DND-41 (cell line): ENCODE measurements at regions not wholly inside any gene's neighbourhood (a gene's known extent, or its start where the extent isn't known, plus 50 kb on each side); places are given as distances from the start of the nearest gene placed in this dataset.

ENCODE experiments used
- ATAC-seq: fragments of 200-7000 bp; cut with Tn5 transposase; 3 replicates; pipeline ENCODE4 v1.9.1; 2021; ENCODE audit warnings: low read depth; ENCODE audit not compliant: insufficient read depth
- DNase-seq: peaks from one replicate; pipeline ENCODE4 v3.0.0-alpha.2; 2020
- H2AFZ ChIP-seq: 2 replicates; pipeline ENCODE4 v1.6.0; 2012; ENCODE audit warnings: low read depth, low read length
- H3K27ac ChIP-seq: 2 replicates; pipeline ENCODE4 v1.5.1; 2012; ENCODE audit warnings: low read length, inconsistent platforms
- H3K27me3 ChIP-seq: fragments of 200-600 bp; sonication (generic); 2 replicates; pipeline ENCODE4 v1.6.0; 2012; ENCODE audit warnings: low read length, mild to moderate bottlenecking, inconsistent platforms; ENCODE audit not compliant: insufficient read depth, poor library complexity
- H3K36me3 ChIP-seq: 2 replicates; pipeline ENCODE4 v1.5.1; 2012; ENCODE audit warnings: low read length, inconsistent platforms; ENCODE audit not compliant: insufficient read depth
- H3K4me1 ChIP-seq: 2 replicates; pipeline ENCODE4 v1.5.1; 2012; ENCODE audit warnings: mild to moderate bottlenecking, low read length; ENCODE audit not compliant: insufficient read depth
- H3K4me2 ChIP-seq: 2 replicates; pipeline ENCODE4 v1.6.0; 2012; ENCODE audit warnings: mild to moderate bottlenecking, moderate library complexity, low read length, inconsistent platforms; ENCODE audit not compliant: insufficient read depth
- H3K4me3 ChIP-seq, 2 experiments: fragments of 200-600 bp in 1 of 2; shearing (Covaris generic) in 1 of 2; 2 replicates each; pipeline ENCODE4 v1.5.1; 2012 to 2016; ENCODE audit warnings: inconsistent platforms in 2 of 2, low read length in 2 of 2, mild to moderate bottlenecking in 2 of 2, low read depth in 1 of 2, moderate library complexity in 1 of 2
- H3K79me2 ChIP-seq: 2 replicates; pipeline ENCODE4 v1.6.0; 2012; ENCODE audit warnings: low read length, inconsistent platforms; ENCODE audit not compliant: insufficient read depth
- H3K9ac ChIP-seq: 2 replicates; pipeline ENCODE4 v1.6.0; 2012; ENCODE audit warnings: low read depth, mild to moderate bottlenecking, inconsistent platforms, low read length, moderate library complexity
- H3K9me3 ChIP-seq: 2 replicates; pipeline ENCODE4 v1.5.1; 2012; ENCODE audit warnings: low read length, moderate library complexity, mild to moderate bottlenecking, inconsistent platforms; ENCODE audit not compliant: insufficient read depth, severe bottlenecking
- H4K20me1 ChIP-seq: 2 replicates; pipeline ENCODE4 v1.6.0; 2012; ENCODE audit warnings: low read length; ENCODE audit not compliant: insufficient read depth
- EZH2 ChIP-seq: IDR thresholded peaks from 3 replicates; pipeline ENCODE4 v1.6.1; 2012; ENCODE audit warnings: borderline replicate concordance, low read depth, mild to moderate bottlenecking, moderate library complexity, low read length, inconsistent platforms; ENCODE audit not compliant: severe bottlenecking
- TF ChIP-seq, protein P1 (sequence below): IDR thresholded peaks from 2 replicates; pipeline ENCODE4 v1.5.1; 2012; ENCODE audit warnings: borderline replicate concordance, low read length, moderate library complexity, mild to moderate bottlenecking; ENCODE audit not compliant: poor library complexity, severe bottlenecking; ENCODE audit errors: extremely low read depth

GRCh38 chr12:93315385-93315906, 62.3 kb upstream of the NUDT4 start:
- Histone ChIP-seq H4K20me1 (no peaks in the 10 kb centered on the region), H3K27ac (no peak overlapping the region), H3K9me3 (no peaks in the 10 kb centered on the region), H3K9ac (no peak overlapping the region), H3K27me3 (no peaks in the 10 kb centered on the region), H3K4me2 (no peak overlapping the region), H3K36me3 (no peaks in the 10 kb centered on the region), H3K4me1 (no peaks in the 10 kb centered on the region), H3K4me3 (no peak overlapping the region), H2AFZ (no peak overlapping the region), H3K79me2 (no peaks in the 10 kb centered on the region)
- no peak for ATAC-seq
- DNase-seq: no peak
- TF ChIP-seq EZH2: no peak
- TF ChIP-seq, protein P1, sequence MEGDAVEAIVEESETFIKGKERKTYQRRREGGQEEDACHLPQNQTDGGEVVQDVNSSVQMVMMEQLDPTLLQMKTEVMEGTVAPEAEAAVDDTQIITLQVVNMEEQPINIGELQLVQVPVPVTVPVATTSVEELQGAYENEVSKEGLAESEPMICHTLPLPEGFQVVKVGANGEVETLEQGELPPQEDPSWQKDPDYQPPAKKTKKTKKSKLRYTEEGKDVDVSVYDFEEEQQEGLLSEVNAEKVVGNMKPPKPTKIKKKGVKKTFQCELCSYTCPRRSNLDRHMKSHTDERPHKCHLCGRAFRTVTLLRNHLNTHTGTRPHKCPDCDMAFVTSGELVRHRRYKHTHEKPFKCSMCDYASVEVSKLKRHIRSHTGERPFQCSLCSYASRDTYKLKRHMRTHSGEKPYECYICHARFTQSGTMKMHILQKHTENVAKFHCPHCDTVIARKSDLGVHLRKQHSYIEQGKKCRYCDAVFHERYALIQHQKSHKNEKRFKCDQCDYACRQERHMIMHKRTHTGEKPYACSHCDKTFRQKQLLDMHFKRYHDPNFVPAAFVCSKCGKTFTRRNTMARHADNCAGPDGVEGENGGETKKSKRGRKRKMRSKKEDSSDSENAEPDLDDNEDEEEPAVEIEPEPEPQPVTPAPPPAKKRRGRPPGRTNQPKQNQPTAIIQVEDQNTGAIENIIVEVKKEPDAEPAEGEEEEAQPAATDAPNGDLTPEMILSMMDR: no peak

GRCh38 chr12:93315907-93316622, 61.7 kb upstream of the NUDT4 start:
- no peak for DNase-seq
- no peak for ATAC-seq
- Histone ChIP-seq H3K4me1 (no peaks in the 10 kb centered on the region), H3K27me3 (no peaks in the 10 kb centered on the region), H3K36me3 (no peaks in the 10 kb centered on the region), H3K79me2 (no peaks in the 10 kb centered on the region), H3K9me3 (no peaks in the 10 kb centered on the region), H3K4me2 (no peak overlapping the region), H3K9ac (no peak overlapping the region), H4K20me1 (no peaks in the 10 kb centered on the region), H3K4me3 (no peak overlapping the region), H3K27ac (no peak overlapping the region), H2AFZ (no peak overlapping the region)
- TF ChIP-seq, protein P1: no peak
- no peak for TF ChIP-seq EZH2

GRCh38 chr12:93316623-93316971, 61.1 kb upstream of the NUDT4 start:
- H3K9me3 ChIP-seq: no peaks in the 10 kb centered on the region
- no peaks in the 10 kb centered on the region for H3K79me2 ChIP-seq
- no peaks in the 10 kb centered on the region for H3K27me3 ChIP-seq
- no peaks in the 10 kb centered on the region for H4K20me1 ChIP-seq
- ATAC-seq: no peak
- H3K36me3 ChIP-seq: no peaks in the 10 kb centered on the region
- no peak overlapping the region for H3K27ac ChIP-seq
- H2AFZ ChIP-seq: no peak overlapping the region
- TF ChIP-seq EZH2: no peak
- TF ChIP-seq, protein P1: no peak
- no peak overlapping the region for H3K9ac ChIP-seq
- no peak overlapping the region for H3K4me3 ChIP-seq
- H3K4me1 ChIP-seq: no peaks in the 10 kb centered on the region
- H3K4me2 ChIP-seq: no peak overlapping the region
- no peak for DNase-seq
